Adipocyte (in vitro differentiated cells): ENCODE measurements at regions not wholly inside any gene's neighbourhood (a gene's known extent, or its start where the extent isn't known, plus 50 kb on each side); places are given as distances from the start of the nearest gene placed in this dataset.
"Not testable (repeated sequence)": the region's sequence is repeated elsewhere in the genome, so short reads cannot be mapped to it uniquely, and the experiment has no call there.

Experiments used
- DNase-seq: peaks from one replicate; pipeline ENCODE4 v3.0.0-alpha.2; 2015; ENCODE audit warnings: low read depth
- H3K27me3 ChIP-seq: replicated peaks from 2 replicates; pipeline ENCODE4 v1.7.0; 2013; ENCODE audit warnings: mild to moderate bottlenecking, low read length, moderate library complexity; ENCODE audit not compliant: control insufficient read depth, insufficient read depth
- H3K36me3 ChIP-seq: 2 replicates; pipeline ENCODE4 v1.7.0; 2013; ENCODE audit warnings: low read length, mild to moderate bottlenecking, moderate library complexity; ENCODE audit not compliant: control insufficient read depth, insufficient read depth, severe bottlenecking
- H3K4me1 ChIP-seq: 2 replicates; pipeline ENCODE4 v1.7.0; 2013; ENCODE audit warnings: mild to moderate bottlenecking, low read length, moderate library complexity; ENCODE audit not compliant: control insufficient read depth, insufficient read depth
- H3K4me3 ChIP-seq: 2 replicates; pipeline ENCODE4 v1.7.0; 2013; ENCODE audit warnings: mild to moderate bottlenecking, low read length, moderate library complexity
- H3K9ac ChIP-seq: 2 replicates; pipeline ENCODE4 v1.7.0; 2013; ENCODE audit warnings: mild to moderate bottlenecking, low read length, moderate library complexity
- H3K9me3 ChIP-seq: 2 replicates; pipeline ENCODE4 v1.7.0; 2013; ENCODE audit warnings: mild to moderate bottlenecking, low read length, moderate library complexity; ENCODE audit not compliant: control insufficient read depth

DNA sequence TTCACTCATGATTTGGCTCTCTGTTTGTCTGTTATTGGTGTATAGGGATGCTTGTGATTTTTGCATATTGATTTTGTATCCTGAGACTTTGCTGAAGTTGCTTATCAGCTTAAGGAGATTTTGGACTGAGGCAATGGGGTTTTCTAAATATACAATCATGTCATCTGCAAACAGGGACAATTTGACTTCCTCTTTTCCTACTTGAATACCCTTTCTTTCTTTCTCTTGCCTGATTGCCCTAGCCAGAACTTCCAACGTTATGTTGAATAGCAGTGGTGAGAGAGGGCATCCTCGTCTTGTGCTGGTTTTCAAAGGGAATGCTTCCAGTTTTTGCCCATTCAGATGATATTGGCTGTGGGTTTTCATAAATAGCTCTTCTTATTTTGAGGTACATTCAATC is 104.7 kb downstream of the CCDC71L start:
- not testable (repeated sequence) for H3K9me3 ChIP-seq, H3K4me3 ChIP-seq, H3K4me1 ChIP-seq, DNase-seq, H3K27me3 ChIP-seq, H3K36me3 ChIP-seq, H3K9ac ChIP-seq

DNA sequence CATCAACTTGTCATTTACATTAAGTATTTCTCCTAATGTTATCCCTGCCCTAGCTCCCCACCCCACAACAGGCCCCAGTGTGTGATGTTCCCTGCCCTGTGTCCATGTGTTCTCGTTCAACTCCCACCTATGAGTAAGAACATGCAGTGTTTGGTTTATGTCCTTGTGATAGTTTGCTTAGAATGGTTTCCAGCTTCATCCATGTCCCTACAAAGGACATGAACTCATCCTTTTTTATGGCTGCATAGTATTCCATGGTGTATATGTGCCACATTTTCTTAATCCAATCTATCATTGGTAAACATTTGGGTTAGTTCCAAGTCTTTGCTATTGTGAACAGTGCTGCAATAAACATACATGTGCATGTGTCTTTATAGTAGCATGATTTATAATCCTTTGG is 106.3 kb downstream of the CCDC71L start:
- H3K27me3 ChIP-seq, H3K9ac ChIP-seq, H3K9me3 ChIP-seq, DNase-seq, H3K4me3 ChIP-seq, H3K36me3 ChIP-seq, H3K4me1 ChIP-seq: not testable (repeated sequence)

DNA sequence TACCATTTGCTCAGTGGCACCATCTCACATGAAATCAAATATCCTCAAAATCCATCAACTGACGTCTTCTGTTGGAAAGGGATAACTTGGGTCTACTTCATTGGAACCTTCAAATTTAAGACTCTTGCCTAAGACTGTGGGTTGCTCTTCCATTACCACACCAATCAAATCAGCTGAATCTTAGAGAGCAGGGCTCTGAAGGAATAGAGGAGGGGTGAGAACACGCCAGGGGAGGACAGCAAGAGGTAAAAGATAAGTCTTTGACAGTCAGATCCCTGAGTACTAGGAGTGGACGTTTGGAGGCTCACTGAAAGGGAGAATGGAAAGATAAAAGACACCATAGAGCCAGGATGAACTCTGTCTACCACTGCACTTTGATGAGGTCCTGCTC is 107.5 kb downstream of the CCDC71L start:
- no peak overlapping the region for H3K4me3 ChIP-seq
- no peaks in the 10 kb centered on the region for H3K9me3 ChIP-seq
- DNase-seq = no peak
- no peak overlapping the region for H3K9ac ChIP-seq
- H3K4me1 ChIP-seq = no peaks in the 10 kb centered on the region
- H3K27me3 ChIP-seq = no peaks in the 10 kb centered on the region
- no peaks in the 10 kb centered on the region for H3K36me3 ChIP-seq

- H3K27me3 ChIP-seq = no peaks in the 10 kb centered on the region
- H3K4me1 ChIP-seq = no peaks in the 10 kb centered on the region
- no peak overlapping the region for H3K9ac ChIP-seq
- H3K9me3 ChIP-seq = no peaks in the 10 kb centered on the region
- no peak overlapping the region for H3K4me3 ChIP-seq
- no peaks in the 10 kb centered on the region for H3K36me3 ChIP-seq
- DNase-seq = no peak
Observed at GRCh38 chr7:106552645-106553445, 108.1 kb downstream of the CCDC71L start.

DNA sequence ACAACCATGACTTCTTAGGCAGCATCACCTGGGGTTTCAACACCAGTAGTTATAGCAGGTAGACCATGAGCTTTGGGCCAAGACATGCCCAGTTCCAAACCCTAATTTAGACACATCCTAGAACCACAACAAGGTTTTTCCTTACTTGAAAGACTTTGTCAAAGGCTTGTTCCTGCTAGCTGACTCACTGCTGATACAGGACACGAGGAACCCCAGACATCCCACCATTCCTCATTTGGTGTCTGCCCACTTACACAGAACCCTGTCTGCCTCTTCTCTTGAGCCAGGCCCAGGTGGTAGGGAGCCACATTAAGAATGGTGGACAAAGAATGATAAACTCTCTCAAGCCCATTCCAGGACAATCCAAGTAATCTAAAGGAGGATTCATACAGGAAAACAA is 109.0 kb downstream of the CCDC71L start:
- Histone ChIP-seq H3K9ac (no peak overlapping the region), H3K4me3 (no peak overlapping the region), H3K9me3 (no peaks in the 10 kb centered on the region), H3K4me1 (no peaks in the 10 kb centered on the region), H3K27me3 (no peaks in the 10 kb centered on the region), H3K36me3 (no peaks in the 10 kb centered on the region)
- DNase-seq = no peak

GRCh38 chr7:106548491-106548890 is 112.5 kb downstream of the CCDC71L start:
- Histone ChIP-seq H3K9me3 (no peaks in the 10 kb centered on the region), H3K27me3 (no peaks in the 10 kb centered on the region), H3K4me3 (no peak overlapping the region), H3K4me1 (peaks cover 2% of the 10 kb centered on the region), H3K9ac (no peak overlapping the region), H3K36me3 (no peaks in the 10 kb centered on the region)
- DNase-seq = no peak

GRCh38 chr7:106545275-106545674 is 115.7 kb downstream of the CCDC71L start:
- Histone ChIP-seq H3K9ac (no peak overlapping the region), H3K9me3 (no peaks in the 10 kb centered on the region), H3K36me3 (no peaks in the 10 kb centered on the region), H3K4me1 (peaks cover 23% of the 10 kb centered on the region), H3K4me3 (no peak overlapping the region), H3K27me3 (no peaks in the 10 kb centered on the region)
- DNase-seq = no peak

DNA sequence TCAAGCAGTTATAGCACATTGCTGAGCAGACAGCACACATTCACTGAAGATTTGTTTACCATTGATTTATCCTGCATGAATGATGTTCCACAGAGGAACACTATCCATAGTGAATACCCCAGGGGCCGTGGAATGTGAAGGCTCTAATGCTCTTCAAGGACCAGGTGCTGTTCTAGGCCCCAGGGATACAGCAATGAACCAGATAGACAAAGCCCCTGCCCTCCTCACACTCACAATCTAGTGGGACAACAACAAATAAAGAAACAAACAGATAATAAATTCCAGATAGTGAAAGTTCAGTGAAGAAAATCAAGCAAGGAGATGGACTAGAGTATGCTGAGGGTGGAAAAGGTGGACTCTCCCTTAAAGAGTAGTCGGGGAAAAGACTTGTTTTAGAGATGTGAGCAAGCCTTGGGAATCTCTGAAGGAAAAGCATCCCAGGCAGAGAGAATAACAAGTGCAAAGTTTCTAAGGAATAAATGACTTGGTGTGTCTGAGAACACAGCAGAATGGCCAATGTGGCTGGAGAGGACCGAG is 117.7 kb downstream of the CCDC71L start:
- Histone ChIP-seq H3K27me3 (no peaks in the 10 kb centered on the region), H3K36me3 (no peaks in the 10 kb centered on the region), H3K9ac (peak overlapping the region; percentile 73), H3K4me1 (peaks cover 23% of the 10 kb centered on the region), H3K9me3 (no peaks in the 10 kb centered on the region), H3K4me3 (peak overlapping the region; percentile 13)
- DNase-seq = no peak

DNA sequence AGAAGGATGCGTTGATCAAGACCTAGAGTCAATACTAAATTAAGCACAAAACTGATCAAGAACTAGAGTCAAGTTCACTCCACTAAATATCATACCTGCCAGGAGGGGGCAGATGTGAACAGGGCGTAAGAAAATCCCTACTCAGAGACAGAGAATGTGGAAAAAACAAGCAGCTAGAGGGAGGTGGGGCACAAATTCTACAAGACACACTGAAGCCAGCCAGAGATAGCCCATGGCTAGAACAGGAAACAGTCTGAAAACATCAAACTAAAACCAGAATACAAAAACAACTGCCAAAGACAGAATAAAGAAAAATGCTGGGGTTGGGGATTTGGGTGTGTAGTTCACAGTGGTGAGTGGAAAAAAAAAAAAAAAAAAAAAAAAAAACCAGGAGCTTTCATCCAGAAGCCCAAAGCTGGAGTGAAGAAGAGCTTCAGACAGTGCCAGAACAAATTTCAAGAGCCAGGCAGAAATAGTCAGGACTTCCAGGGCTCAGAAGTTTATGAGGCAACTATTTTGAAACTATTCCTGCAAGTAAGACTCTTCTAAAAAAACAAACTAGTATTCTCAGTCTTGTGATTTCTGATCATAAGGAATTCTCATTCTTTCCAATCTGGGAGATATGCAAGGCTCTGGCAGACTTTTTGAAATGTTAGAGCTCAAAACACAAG is 118.3 kb downstream of the CCDC71L start:
- Histone ChIP-seq H3K9ac (peak overlapping the region; percentile 76), H3K4me3 (peak overlapping the region; percentile 50), H3K36me3 (no peaks in the 10 kb centered on the region), H3K4me1 (peaks cover 23% of the 10 kb centered on the region), H3K27me3 (no peaks in the 10 kb centered on the region), H3K9me3 (no peaks in the 10 kb centered on the region)
- peak; percentile 88 for DNase-seq

DNA sequence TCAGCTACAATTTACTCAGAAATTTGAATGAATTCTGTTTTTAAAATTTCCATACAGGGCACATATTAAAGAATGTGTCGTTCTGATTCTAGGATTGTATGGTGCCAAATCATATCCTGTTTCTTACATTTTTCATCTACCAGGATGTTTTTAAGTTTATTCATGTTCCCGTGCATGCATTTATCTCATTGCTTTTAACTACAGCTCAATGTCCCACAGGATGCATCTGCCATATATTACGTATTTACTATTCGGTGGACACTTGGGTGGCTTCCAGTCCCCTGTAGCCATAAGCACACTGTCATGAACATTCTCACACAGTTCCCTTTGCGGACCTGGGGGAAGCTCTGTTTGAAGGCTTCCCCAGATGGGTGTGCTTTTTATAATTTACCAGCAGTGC is 122.3 kb downstream of the CCDC71L start:
- no peak for DNase-seq
- Histone ChIP-seq H3K36me3 (no peaks in the 10 kb centered on the region), H3K9ac (no peak overlapping the region), H3K9me3 (no peaks in the 10 kb centered on the region), H3K4me1 (peaks cover 33% of the 10 kb centered on the region), H3K27me3 (no peaks in the 10 kb centered on the region), H3K4me3 (no peak overlapping the region)

DNA sequence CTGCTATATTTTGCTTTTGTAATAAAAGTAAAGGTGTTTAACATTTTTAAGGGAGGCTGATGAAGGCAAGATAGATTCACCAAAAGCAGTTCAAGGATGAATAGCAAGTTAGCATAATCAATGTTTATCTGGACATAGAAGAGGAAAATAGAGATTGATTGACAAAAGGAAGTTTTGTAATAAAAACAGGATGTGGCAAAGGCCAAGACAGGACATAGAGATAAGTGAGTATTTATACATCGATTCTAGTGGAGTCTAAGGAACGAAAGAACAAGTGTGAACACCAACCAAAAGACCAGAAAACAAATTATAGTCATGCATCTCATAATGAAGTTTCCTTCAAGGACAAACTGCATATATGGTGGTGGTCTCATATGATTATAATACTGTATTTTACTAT is 123.8 kb downstream of the CCDC71L start:
- no peaks in the 10 kb centered on the region for H3K27me3 ChIP-seq
- no peak overlapping the region for H3K9ac ChIP-seq
- H3K9me3 ChIP-seq = no peaks in the 10 kb centered on the region
- no peak overlapping the region for H3K4me3 ChIP-seq
- DNase-seq = no peak
- no peaks in the 10 kb centered on the region for H3K36me3 ChIP-seq
- H3K4me1 ChIP-seq = peaks cover 21% of the 10 kb centered on the region
